Central memory CD8-positive, alpha-beta T cell (primary cell): ENCODE measurements at regions not wholly inside any gene's neighbourhood (a gene's known extent, or its start where the extent isn't known, plus 50 kb on each side); places are given as distances from the start of the nearest gene placed in this dataset.

Experiments
- ATAC-seq: fragments of 150-1000 bp; cut with Tn5 transposase; replicated peaks from 2 replicates; pipeline ENCODE4 v1.10.0; 2022; ENCODE audit warnings: mild to moderate bottlenecking, moderate FRiP score, moderate number of reproducible peaks; ENCODE audit not compliant: poor library complexity, severe bottlenecking; ENCODE audit errors: extremely low read depth
- DNase-seq, 2 donors: peaks; one replicate each; pipeline ENCODE4 v3.0.0; 2021; ENCODE audit warnings: low spot score in 2 of 2
- H3K27ac Mint-ChIP-seq: one replicate; pipeline ENCODE4 v1.8.0; 2022; ENCODE audit warnings: low read depth, mild to moderate bottlenecking, moderate library complexity, mixed read lengths
- H3K27me3 Mint-ChIP-seq: one replicate; pipeline ENCODE4 v1.8.0; 2022; ENCODE audit warnings: mixed read lengths
- H3K36me3 Mint-ChIP-seq: one replicate; pipeline ENCODE4 v1.8.0; 2022; ENCODE audit warnings: mild to moderate bottlenecking, moderate library complexity, mixed read lengths; ENCODE audit not compliant: insufficient read depth
- H3K4me1 Mint-ChIP-seq: one replicate; pipeline ENCODE4 v1.8.0; 2022; ENCODE audit warnings: mixed read lengths
- H3K4me3 Mint-ChIP-seq: one replicate; pipeline ENCODE4 v1.8.0; 2022; ENCODE audit warnings: mild to moderate bottlenecking, moderate library complexity, mixed read lengths
- H3K9me3 Mint-ChIP-seq: one replicate; pipeline ENCODE4 v1.8.0; 2022; ENCODE audit warnings: mixed read lengths

DNA sequence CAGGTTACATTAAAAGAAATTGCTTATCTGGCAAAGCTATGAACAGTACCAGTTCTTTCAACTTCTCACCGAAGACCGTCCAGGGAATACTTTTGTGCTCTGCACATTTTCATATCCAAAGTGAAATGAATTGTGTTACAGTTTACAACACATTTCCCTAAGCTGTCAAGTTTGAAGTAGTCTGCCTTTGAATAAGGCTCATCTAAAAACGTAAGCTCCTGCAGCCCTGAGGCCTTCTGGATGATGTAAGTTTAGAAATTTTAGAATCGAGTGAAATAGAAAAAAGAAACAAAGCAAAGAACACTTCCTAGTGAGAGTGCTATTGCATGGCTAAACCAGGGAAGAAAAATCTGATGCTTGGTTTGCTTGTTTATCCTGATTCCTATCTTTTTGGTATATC lies 653.8 kb downstream of the MMUT start:
- no peaks in the 10 kb centered on the region for H3K27me3 Mint-ChIP-seq
- ATAC-seq: no peak
- DNase-seq: no peak
- H3K27ac Mint-ChIP-seq: no peak overlapping the region
- H3K36me3 Mint-ChIP-seq: no peaks in the 10 kb centered on the region
- no peak overlapping the region for H3K4me3 Mint-ChIP-seq
- no peaks in the 10 kb centered on the region for H3K4me1 Mint-ChIP-seq
- peaks cover 7% of the 10 kb centered on the region for H3K9me3 Mint-ChIP-seq

DNA sequence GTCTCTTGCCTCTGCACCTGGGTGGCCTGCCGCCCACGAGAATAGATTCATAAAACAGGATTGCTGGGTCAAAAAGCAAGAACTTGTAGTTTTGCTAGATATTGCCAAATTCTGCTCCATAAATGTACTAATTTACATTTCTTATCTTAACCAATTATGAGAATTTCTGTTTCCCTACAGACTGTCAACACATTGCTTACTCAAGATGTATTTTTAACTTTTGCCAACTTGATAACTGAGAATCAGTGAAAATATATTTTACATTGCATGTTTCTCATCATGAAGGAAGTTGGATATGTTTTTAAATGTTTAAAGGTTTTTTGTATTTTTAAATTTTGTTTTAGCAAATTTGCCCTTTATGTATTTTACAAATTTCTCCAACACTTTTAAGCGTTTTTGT lies 664.8 kb downstream of the MMUT start:
- no peaks in the 10 kb centered on the region for H3K27me3 Mint-ChIP-seq
- H3K9me3 Mint-ChIP-seq: peaks cover 15% of the 10 kb centered on the region
- H3K36me3 Mint-ChIP-seq: no peaks in the 10 kb centered on the region
- DNase-seq: no peak
- ATAC-seq: no peak
- H3K4me1 Mint-ChIP-seq: no peaks in the 10 kb centered on the region
- no peak overlapping the region for H3K4me3 Mint-ChIP-seq
- no peak overlapping the region for H3K27ac Mint-ChIP-seq

DNA sequence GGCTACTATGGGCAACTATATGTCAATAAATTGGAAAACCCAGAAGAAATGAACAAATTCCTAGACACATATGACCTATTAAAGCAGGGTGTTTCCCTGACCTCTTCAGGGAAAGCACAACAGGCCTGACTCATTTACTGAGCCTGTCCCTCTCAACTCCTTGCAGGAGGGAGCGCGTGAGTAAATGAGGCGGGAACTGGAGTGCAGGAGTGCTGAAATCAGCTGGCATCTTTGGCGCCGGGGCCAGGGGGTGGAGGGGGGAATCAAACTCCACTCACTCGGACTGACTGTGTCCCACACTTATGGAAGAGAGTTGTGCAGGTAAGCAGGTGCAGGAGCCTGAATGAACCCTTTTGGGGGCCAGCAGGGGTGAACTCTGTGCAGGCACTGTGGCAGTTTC lies 671.2 kb upstream of the PTCHD4 start:
- Mint-ChIP-seq H3K4me1 (no peaks in the 10 kb centered on the region), H3K27me3 (no peaks in the 10 kb centered on the region), H3K27ac (no peak overlapping the region), H3K36me3 (no peaks in the 10 kb centered on the region), H3K4me3 (no peak overlapping the region), H3K9me3 (peaks cover 12% of the 10 kb centered on the region)
- DNase-seq: no peak
- no peak for ATAC-seq

DNA sequence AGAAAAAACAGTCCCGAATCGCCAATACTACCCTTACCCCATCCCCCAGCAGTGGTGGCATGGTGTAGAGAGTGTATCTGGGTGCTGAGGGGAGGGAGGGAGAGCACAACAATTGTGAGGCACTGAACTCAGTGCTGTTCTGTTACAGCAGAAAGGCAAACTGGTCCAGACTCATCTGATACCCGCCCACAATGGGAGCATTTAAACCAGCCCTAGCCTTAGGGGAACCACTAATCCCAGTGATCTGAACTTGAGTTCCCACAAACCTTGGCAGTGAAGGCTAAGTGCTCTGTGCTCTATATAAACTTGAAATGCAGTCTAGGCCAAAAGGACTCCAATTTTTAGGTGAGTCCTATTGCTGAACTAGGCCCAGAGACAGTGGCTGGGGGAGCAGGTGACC lies 666.4 kb upstream of the PTCHD4 start:
- H3K4me3 Mint-ChIP-seq: no peak overlapping the region
- ATAC-seq (no peak), DNase-seq (no peak)
- peaks cover 5% of the 10 kb centered on the region for H3K9me3 Mint-ChIP-seq
- H3K27ac Mint-ChIP-seq: no peak overlapping the region
- no peaks in the 10 kb centered on the region for H3K4me1 Mint-ChIP-seq
- no peaks in the 10 kb centered on the region for H3K27me3 Mint-ChIP-seq
- no peaks in the 10 kb centered on the region for H3K36me3 Mint-ChIP-seq

GRCh38 chr6:48775157-48775556 lies 664.2 kb upstream of the PTCHD4 start:
- Mint-ChIP-seq H3K9me3 (no peaks in the 10 kb centered on the region), H3K4me1 (no peaks in the 10 kb centered on the region), H3K27me3 (no peaks in the 10 kb centered on the region), H3K27ac (no peak overlapping the region), H3K4me3 (no peak overlapping the region), H3K36me3 (no peaks in the 10 kb centered on the region)
- ATAC-seq (no peak), DNase-seq (no peak)

DNA sequence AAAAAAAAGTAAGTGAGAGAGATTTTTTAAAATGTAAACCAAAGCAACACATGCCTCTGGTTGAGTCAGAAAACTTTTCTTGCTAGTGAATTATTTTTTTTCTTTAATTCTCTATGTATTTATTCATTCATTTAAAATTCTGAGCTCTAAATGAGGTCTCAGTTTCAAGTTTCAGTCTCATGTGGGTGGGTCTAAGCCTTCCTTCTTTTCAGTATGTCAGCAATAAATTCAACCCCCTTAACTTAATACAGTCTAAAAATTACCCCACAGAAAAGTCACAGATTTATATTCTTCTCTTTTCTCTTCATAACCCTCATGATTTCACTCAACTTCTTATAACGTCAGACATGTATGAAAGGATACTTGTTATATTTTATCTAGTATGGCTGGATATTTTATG lies 663.3 kb upstream of the PTCHD4 start:
- Mint-ChIP-seq H3K27me3 (no peaks in the 10 kb centered on the region), H3K9me3 (no peaks in the 10 kb centered on the region), H3K27ac (no peak overlapping the region), H3K4me1 (no peaks in the 10 kb centered on the region), H3K4me3 (no peak overlapping the region), H3K36me3 (no peaks in the 10 kb centered on the region)
- DNase-seq (no peak), ATAC-seq (no peak)

GRCh38 chr6:48766349-48766748 lies 655.4 kb upstream of the PTCHD4 start:
- Mint-ChIP-seq H3K36me3 (no peaks in the 10 kb centered on the region), H3K27ac (no peak overlapping the region), H3K4me1 (no peaks in the 10 kb centered on the region), H3K9me3 (peaks cover 4% of the 10 kb centered on the region), H3K27me3 (no peaks in the 10 kb centered on the region), H3K4me3 (no peak overlapping the region)
- DNase-seq: no peak
- ATAC-seq: no peak

DNA sequence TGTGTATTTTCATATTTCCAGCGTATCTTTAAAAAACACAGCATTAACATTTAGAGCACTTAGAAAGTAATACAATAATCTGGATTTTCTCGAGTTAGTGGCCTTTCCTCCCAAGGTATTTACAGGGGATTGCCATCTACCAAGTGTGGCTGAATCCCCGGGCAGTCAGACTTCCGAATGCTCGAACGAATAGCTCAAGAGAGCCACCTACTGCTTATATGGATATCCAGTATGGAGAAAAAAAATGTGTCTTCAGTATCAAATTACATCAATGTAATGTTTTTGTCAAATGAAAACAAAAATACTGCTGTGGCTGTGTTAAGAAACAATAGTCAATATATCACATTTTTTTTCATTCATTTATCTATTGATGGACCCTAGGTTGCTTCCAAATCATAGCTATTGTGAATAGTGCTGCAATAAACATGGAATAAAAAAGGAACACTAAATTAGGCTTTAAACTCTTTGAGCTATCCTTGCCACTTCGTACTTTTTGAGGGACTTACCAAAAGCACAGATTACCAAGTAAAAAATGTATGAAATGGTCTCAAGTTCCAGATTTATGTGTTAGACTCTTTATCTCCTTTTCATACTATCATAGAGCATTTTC lies 654.5 kb upstream of the PTCHD4 start:
- ATAC-seq: no peak
- Mint-ChIP-seq H3K27ac (no peak overlapping the region), H3K4me1 (no peaks in the 10 kb centered on the region), H3K4me3 (no peak overlapping the region), H3K36me3 (no peaks in the 10 kb centered on the region), H3K9me3 (peaks cover 4% of the 10 kb centered on the region), H3K27me3 (no peaks in the 10 kb centered on the region)
- DNase-seq: no peak

DNA sequence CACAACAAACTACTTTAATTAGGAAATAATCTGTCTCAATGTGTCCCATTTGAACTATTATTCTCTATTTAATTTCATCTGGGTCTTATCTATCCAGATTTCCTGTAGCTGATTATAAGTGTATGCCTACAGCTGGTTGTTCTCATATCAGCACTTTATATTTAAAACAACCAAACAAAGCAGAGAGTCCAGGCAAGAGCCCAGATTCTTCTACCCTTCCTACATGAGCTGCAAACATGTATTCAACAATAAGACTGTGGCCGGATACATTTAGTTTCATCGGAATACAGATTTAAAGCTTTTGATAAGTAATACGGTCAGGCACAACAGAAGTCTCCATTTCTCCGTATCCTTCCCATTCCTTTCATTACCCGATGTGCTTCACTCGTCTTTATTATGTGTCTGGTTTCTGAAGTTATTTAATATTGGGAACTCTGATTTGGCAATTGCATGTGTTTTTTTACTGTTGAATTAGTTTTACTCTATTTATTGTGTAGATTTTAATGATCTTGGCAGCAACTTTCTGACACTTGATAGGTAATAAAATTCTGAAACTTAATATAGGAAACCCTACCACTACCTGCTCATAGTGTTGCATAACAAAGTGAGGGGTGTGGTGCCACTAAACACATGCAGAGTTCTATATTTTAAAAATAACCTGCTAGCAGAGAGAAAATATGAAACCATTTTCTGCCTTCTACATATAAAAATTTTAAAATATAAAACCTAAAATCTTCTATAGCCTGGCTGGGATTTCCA lies 653.5 kb upstream of the PTCHD4 start:
- no peak overlapping the region for H3K27ac Mint-ChIP-seq
- ATAC-seq: no peak
- H3K27me3 Mint-ChIP-seq: no peaks in the 10 kb centered on the region
- H3K36me3 Mint-ChIP-seq: no peaks in the 10 kb centered on the region
- no peak for DNase-seq
- peaks cover 4% of the 10 kb centered on the region for H3K9me3 Mint-ChIP-seq
- H3K4me3 Mint-ChIP-seq: no peak overlapping the region
- no peaks in the 10 kb centered on the region for H3K4me1 Mint-ChIP-seq

DNA sequence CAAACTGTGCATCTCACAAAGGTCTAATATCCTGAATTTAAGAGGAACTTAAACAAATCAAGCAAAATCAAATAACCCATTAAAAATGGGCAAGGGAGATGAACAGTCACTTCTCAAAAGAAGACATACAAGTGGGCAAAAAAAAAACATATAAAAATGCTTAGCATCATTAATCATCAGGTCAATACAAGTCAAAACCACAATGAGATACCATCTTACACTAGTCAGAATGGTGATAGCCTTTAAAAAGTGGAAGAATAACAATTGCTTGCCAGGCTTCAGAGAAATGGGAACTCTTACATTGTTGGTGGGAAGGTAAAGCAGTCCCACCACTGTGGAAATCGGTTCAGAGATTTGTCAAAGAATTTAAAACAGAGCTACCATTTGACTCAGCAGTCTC lies 646.7 kb upstream of the PTCHD4 start:
- Mint-ChIP-seq H3K36me3 (no peaks in the 10 kb centered on the region), H3K27ac (no peak overlapping the region), H3K9me3 (peaks cover 6% of the 10 kb centered on the region), H3K4me3 (no peak overlapping the region), H3K27me3 (no peaks in the 10 kb centered on the region), H3K4me1 (no peaks in the 10 kb centered on the region)
- ATAC-seq (no peak), DNase-seq (no peak)

DNA sequence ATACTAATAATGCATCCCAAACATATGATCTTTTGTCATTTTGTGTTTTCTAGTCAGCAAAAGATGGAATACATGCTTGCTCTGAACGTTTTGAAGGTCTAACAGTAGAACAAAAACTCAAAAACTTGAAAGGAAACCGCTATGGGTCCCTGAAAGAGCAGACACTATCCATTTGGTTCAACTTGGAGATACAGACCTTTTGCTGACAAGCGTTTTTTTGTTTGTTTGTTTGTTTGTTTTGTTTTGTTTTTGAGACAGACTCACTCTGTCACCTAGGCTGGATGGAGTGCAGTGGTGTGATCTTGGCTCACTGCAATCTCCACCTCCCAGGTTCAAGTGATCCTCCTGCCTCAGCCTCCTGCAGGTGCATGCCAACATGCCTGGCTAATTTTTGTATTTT lies 644.3 kb upstream of the PTCHD4 start:
- Mint-ChIP-seq H3K27ac (no peak overlapping the region), H3K36me3 (no peaks in the 10 kb centered on the region), H3K9me3 (peaks cover 10% of the 10 kb centered on the region), H3K4me1 (no peaks in the 10 kb centered on the region), H3K27me3 (no peaks in the 10 kb centered on the region), H3K4me3 (no peak overlapping the region)
- ATAC-seq: no peak
- no peak for DNase-seq

DNA sequence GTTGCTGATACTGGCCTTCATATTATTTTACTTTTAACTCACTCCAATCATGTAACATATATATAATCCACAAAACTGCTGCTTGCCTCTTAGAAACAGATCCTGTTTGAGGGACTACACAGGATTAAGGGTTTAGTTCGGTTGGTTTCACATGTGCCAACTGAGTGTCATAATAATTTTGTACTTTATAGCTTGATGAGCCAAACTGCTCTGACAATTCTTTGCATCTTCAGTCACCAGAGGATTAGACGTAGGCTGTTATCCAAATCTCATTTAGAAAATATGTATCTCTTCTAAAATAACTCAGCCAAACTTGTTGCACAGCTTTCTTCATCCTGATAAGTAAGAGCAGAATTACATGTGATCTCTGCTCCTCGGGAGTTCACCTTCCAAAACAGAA lies 643.6 kb upstream of the PTCHD4 start:
- Mint-ChIP-seq H3K9me3 (peaks cover 15% of the 10 kb centered on the region), H3K4me3 (no peak overlapping the region), H3K36me3 (no peaks in the 10 kb centered on the region), H3K4me1 (no peaks in the 10 kb centered on the region), H3K27me3 (no peaks in the 10 kb centered on the region), H3K27ac (no peak overlapping the region)
- DNase-seq: no peak
- ATAC-seq: no peak

DNA sequence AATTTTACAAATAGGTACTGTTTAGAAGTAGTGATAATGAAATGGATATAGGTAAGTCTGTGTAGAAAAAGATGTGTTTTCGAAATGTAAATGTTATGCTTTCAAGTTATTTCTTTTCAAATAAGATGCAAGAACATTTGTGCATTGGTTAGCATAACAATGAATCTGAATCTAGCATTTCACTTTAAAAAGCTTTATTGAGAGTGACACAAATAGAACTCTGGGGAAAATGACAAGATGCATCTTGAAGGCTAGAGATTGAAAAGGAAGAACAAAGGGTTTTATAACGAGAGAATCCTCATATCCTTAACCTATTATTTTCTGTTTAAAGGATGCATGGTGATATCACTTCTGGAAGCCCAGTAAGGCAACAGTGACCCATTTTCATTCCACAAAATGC lies 639.9 kb upstream of the PTCHD4 start:
- H3K36me3 Mint-ChIP-seq: no peaks in the 10 kb centered on the region
- no peak for ATAC-seq
- H3K9me3 Mint-ChIP-seq: peaks cover 23% of the 10 kb centered on the region
- no peaks in the 10 kb centered on the region for H3K4me1 Mint-ChIP-seq
- H3K4me3 Mint-ChIP-seq: no peak overlapping the region
- DNase-seq: no peak
- no peak overlapping the region for H3K27ac Mint-ChIP-seq
- no peaks in the 10 kb centered on the region for H3K27me3 Mint-ChIP-seq
